ACC112 (cell line): ENCODE measurements at regions not wholly inside any gene's neighbourhood (a gene's known extent, or its start where the extent isn't known, plus 50 kb on each side); places are given as distances from the start of the nearest gene placed in this dataset.

ENCODE experiments used
- H2AFZ ChIP-seq: fragments of 200-600 bp; sonication (generic); one replicate; pipeline ENCODE4 v1.6.0; 2017; ENCODE audit warnings: antibody characterized with exemption, low read length; ENCODE audit not compliant: unreplicated experiment
- H3K27ac ChIP-seq: fragments of 200-600 bp; sonication (generic); 2 replicates; pipeline ENCODE4 v1.5.1; 2014; ENCODE audit warnings: low read depth, mild to moderate bottlenecking, antibody characterized with exemption, low read length, moderate library complexity
- H3K27me3 ChIP-seq: fragments of 200-600 bp; sonication (generic); 2 replicates; pipeline ENCODE4 v1.6.1; 2014; ENCODE audit warnings: mild to moderate bottlenecking, antibody characterized with exemption, low read length, moderate library complexity, mixed read lengths; ENCODE audit not compliant: insufficient read depth
- H3K36me3 ChIP-seq: fragments of 200-600 bp; sonication (generic); 2 replicates; pipeline ENCODE4 v1.6.1; 2016; ENCODE audit warnings: mild to moderate bottlenecking, antibody characterized with exemption, low read length, moderate library complexity, mixed read lengths; ENCODE audit not compliant: insufficient read depth
- H3K4me1 ChIP-seq: fragments of 200-600 bp; sonication (generic); one replicate; pipeline ENCODE4 v1.6.1; 2016; ENCODE audit warnings: low read length, mixed read lengths; ENCODE audit not compliant: insufficient read depth, unreplicated experiment, control insufficient read depth
- H3K4me3 ChIP-seq: fragments of 200-600 bp; sonication (generic); 2 replicates; pipeline ENCODE4 v1.5.1; 2014; ENCODE audit warnings: mild to moderate bottlenecking, low read depth, low read length
- H3K79me2 ChIP-seq: fragments of 200-600 bp; sonication (generic); one replicate; pipeline ENCODE4 v1.6.0; 2016; ENCODE audit warnings: low read length; ENCODE audit not compliant: control insufficient read depth, unreplicated experiment, insufficient read depth

DNA sequence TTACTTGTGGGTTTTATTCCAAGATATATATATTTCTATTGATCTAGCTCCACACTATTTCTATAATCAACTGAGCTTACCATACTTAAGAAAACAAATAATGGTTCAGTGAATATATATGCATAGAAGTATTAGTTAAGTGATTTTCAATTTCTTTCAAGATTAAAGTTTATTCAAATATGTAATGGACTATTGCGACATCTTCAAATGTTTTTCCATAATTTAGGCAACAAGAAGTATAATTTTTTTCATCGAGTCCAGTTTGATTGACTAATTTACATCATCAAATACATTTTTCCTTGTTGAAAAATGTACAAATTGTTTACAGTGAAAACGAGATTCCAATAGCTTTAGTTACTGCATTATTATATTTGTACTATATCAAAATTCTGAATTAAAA lies 528.6 kb downstream of the PTPRC start:
- Histone ChIP-seq H3K4me1 (no peaks in the 10 kb centered on the region), H3K79me2 (no peaks in the 10 kb centered on the region), H3K36me3 (no peaks in the 10 kb centered on the region), H3K27ac (no peak overlapping the region), H2AFZ (no peak overlapping the region), H3K27me3 (no peaks in the 10 kb centered on the region), H3K4me3 (no peak overlapping the region)

GRCh38 chr1:199168888-199169585 lies 530.2 kb downstream of the PTPRC start:
- Histone ChIP-seq H2AFZ (no peak overlapping the region), H3K4me1 (no peaks in the 10 kb centered on the region)

GRCh38 chr1:199170711-199171110 lies 531.9 kb downstream of the PTPRC start:
- no peaks in the 10 kb centered on the region for H3K36me3 ChIP-seq
- H3K4me3 ChIP-seq: no peak overlapping the region
- H2AFZ ChIP-seq: no peak overlapping the region
- no peak overlapping the region for H3K27ac ChIP-seq
- H3K4me1 ChIP-seq: no peaks in the 10 kb centered on the region
- H3K79me2 ChIP-seq: no peaks in the 10 kb centered on the region
- no peaks in the 10 kb centered on the region for H3K27me3 ChIP-seq

More at GRCh38 chr1:199168888-199169585, 530.2 kb downstream of the PTPRC start:
- Histone ChIP-seq H3K79me2 (no peaks in the 10 kb centered on the region), H3K36me3 (no peaks in the 10 kb centered on the region), H3K27ac (no peak overlapping the region), H3K27me3 (no peaks in the 10 kb centered on the region), H3K4me3 (no peak overlapping the region)

DNA sequence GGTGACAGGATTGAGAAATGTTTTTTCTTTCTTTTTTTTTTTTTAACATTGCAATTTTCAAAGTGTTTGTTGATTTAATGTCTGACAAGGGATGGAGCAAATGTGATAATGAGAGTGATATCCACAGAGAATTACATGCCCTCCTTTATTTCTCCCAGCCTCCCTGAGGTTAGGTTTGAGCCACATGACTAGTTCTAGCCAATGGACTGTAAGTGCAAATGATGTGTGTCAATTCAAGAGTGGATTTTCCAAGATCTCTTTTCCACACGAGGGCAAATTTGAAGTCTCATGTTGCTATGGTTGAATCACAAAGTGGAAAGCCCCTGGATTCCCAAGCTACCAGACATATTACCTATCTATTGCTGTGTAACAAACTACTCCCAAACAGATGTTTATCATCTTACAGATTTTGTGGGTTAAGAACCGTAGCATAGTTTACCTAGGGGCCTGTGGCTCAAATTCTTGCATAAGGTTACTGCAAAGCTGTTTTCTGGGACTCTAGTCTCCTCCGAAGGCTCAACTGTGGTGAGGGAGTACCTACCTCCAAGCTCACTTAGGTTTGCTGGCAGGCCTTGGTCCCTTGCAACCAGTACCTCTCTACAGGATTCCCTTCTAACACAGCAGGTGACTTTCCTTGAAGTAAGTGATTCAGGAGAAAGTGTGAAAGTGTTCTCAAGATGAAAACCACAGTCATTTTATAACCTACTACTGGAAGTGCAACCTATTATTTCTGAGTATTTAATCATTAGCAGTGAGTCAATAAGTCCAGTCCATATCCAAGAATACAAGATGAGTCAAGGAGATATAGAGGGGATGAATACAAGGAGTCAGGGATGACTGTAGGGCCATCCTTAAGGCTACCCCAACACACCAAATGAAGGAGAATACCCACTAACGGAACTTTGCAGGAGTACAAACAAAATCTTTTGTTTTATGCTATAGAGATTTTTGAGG lies 533.6 kb downstream of the PTPRC start:
- Histone ChIP-seq H3K4me3 (no peak overlapping the region), H2AFZ (no peak overlapping the region), H3K36me3 (no peaks in the 10 kb centered on the region), H3K27ac (no peak overlapping the region), H3K27me3 (no peaks in the 10 kb centered on the region), H3K4me1 (no peaks in the 10 kb centered on the region), H3K79me2 (no peaks in the 10 kb centered on the region)

- Histone ChIP-seq H2AFZ (no peak overlapping the region), H3K27ac (no peak overlapping the region), H3K36me3 (no peaks in the 10 kb centered on the region), H3K79me2 (no peaks in the 10 kb centered on the region), H3K27me3 (no peaks in the 10 kb centered on the region), H3K4me1 (no peaks in the 10 kb centered on the region), H3K4me3 (no peak overlapping the region)
These were observed 534.5 kb downstream of the PTPRC start for GRCh38 chr1:199173356-199173755.

- Histone ChIP-seq H3K27ac (no peak overlapping the region), H3K4me1 (no peaks in the 10 kb centered on the region), H3K79me2 (no peaks in the 10 kb centered on the region), H2AFZ (no peak overlapping the region), H3K27me3 (no peaks in the 10 kb centered on the region), H3K4me3 (no peak overlapping the region), H3K36me3 (no peaks in the 10 kb centered on the region)
These were observed 535.5 kb downstream of the PTPRC start for GRCh38 chr1:199174336-199174735.

- H3K4me3 ChIP-seq: no peak overlapping the region
- no peak overlapping the region for H3K27ac ChIP-seq
- no peaks in the 10 kb centered on the region for H3K4me1 ChIP-seq
- H3K79me2 ChIP-seq: no peaks in the 10 kb centered on the region
- no peak overlapping the region for H2AFZ ChIP-seq
- no peaks in the 10 kb centered on the region for H3K36me3 ChIP-seq
- H3K27me3 ChIP-seq: no peaks in the 10 kb centered on the region
These were observed 537.9 kb downstream of the PTPRC start for GRCh38 chr1:199176713-199177112.

DNA sequence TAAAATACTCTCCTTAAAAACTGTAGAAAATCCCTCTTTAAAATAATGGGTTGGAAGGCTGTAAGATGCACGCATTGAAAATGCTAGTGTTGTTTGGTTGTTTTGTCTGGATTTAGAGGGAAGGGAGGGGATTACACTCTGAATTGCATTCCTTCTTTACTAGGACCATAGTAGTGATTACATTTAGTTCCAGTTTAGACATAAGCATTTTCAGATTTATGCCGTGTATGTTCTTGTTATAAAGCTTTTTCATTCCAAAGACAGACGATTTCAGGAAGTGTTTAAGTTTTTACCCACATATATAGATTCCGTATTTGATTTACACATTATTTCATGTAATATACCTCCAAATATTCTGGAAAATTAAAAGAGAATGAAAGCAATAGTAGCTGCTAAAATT lies 538.4 kb downstream of the PTPRC start:
- Histone ChIP-seq H3K4me1 (no peaks in the 10 kb centered on the region), H3K79me2 (no peaks in the 10 kb centered on the region), H3K27ac (no peak overlapping the region)

GRCh38 chr1:199178646-199179045 lies 539.8 kb downstream of the PTPRC start:
- no peaks in the 10 kb centered on the region for H3K4me1 ChIP-seq
- H3K79me2 ChIP-seq: no peaks in the 10 kb centered on the region
- H3K27me3 ChIP-seq: no peaks in the 10 kb centered on the region
- no peaks in the 10 kb centered on the region for H3K36me3 ChIP-seq
- no peak overlapping the region for H2AFZ ChIP-seq
- H3K27ac ChIP-seq: no peak overlapping the region
- no peak overlapping the region for H3K4me3 ChIP-seq

More for the DNA sequence above, 538.4 kb downstream of the PTPRC start:
- Histone ChIP-seq H3K36me3 (no peaks in the 10 kb centered on the region), H3K4me3 (no peak overlapping the region), H2AFZ (no peak overlapping the region), H3K27me3 (no peaks in the 10 kb centered on the region)

GRCh38 chr1:199182186-199182843 lies 543.5 kb downstream of the PTPRC start:
- Histone ChIP-seq H3K4me3 (no peak overlapping the region), H3K27ac (no peak overlapping the region), H2AFZ (no peak overlapping the region), H3K79me2 (no peaks in the 10 kb centered on the region), H3K27me3 (no peaks in the 10 kb centered on the region), H3K4me1 (no peaks in the 10 kb centered on the region), H3K36me3 (no peaks in the 10 kb centered on the region)
